OCI-LY1 (cell line): ENCODE measurements at regions not wholly inside any gene's neighbourhood (a gene's known extent, or its start where the extent isn't known, plus 50 kb on each side); places are given as distances from the start of the nearest gene placed in this dataset.

Experiments
- H2AFZ ChIP-seq: fragments of 200-600 bp; sonication (generic), shearing (Covaris generic); 2 replicates; pipeline ENCODE4 v1.6.0; 2014; ENCODE audit warnings: antibody characterized with exemption, mild to moderate bottlenecking, low read length
- H3F3A ChIP-seq: fragments of 200-600 bp; sonication (generic), shearing (Covaris generic); 2 replicates; pipeline ENCODE4 v1.6.0; 2014; ENCODE audit warnings: mild to moderate bottlenecking, antibody characterized with exemption, low read length, moderate library complexity; ENCODE audit not compliant: insufficient read depth
- H3K27ac ChIP-seq: fragments of 200-600 bp; sonication (generic); 2 replicates; pipeline ENCODE4 v1.5.1; 2014; ENCODE audit warnings: low read length, mixed run types, mild to moderate bottlenecking, low read depth; ENCODE audit not compliant: poor library complexity, severe bottlenecking
- H3K27me3 ChIP-seq: fragments of 200-600 bp; sonication (generic); 2 replicates; pipeline ENCODE4 v1.6.0; 2014; ENCODE audit warnings: antibody characterized with exemption, mild to moderate bottlenecking, low read length, moderate library complexity; ENCODE audit not compliant: insufficient read depth
- H3K36me3 ChIP-seq: fragments of 200-600 bp; sonication (generic); 2 replicates; pipeline ENCODE4 v1.6.1; 2014; ENCODE audit warnings: mild to moderate bottlenecking, antibody characterized with exemption, low read length, moderate library complexity, mixed read lengths; ENCODE audit not compliant: insufficient read depth
- H3K4me1 ChIP-seq: fragments of 200-600 bp; sonication (generic); 2 replicates; pipeline ENCODE4 v1.5.1; 2014; ENCODE audit warnings: mild to moderate bottlenecking, low read length, moderate library complexity; ENCODE audit not compliant: insufficient read depth, severe bottlenecking
- H3K4me2 ChIP-seq: fragments of 200-600 bp; sonication (generic), shearing (Covaris generic); 2 replicates; pipeline ENCODE4 v1.6.1; 2014; ENCODE audit warnings: low read length
- H3K4me3 ChIP-seq: fragments of 200-600 bp; sonication (generic); 2 replicates; pipeline ENCODE4 v1.5.1; 2014; ENCODE audit warnings: low read length, low read depth, mild to moderate bottlenecking, mixed read lengths; ENCODE audit not compliant: poor library complexity, severe bottlenecking
- H3K79me2 ChIP-seq: fragments of 200-600 bp; shearing (Covaris generic); 2 replicates; pipeline ENCODE4 v1.6.1; 2016; ENCODE audit warnings: mixed run types, low read length, mixed read lengths; ENCODE audit not compliant: insufficient read depth
- H3K9ac ChIP-seq: fragments of 200-600 bp; sonication (generic), shearing (Covaris generic); 2 replicates; pipeline ENCODE4 v1.6.1; 2014; ENCODE audit warnings: mild to moderate bottlenecking, low read length, mixed read lengths
- H3K9me2 ChIP-seq: fragments of 200-600 bp; sonication (generic), shearing (Covaris generic); 2 replicates; pipeline ENCODE4 v1.6.1; 2014; ENCODE audit warnings: low read depth, mild to moderate bottlenecking, low read length, mixed read lengths
- H3K9me3 ChIP-seq: fragments of 200-600 bp; shearing (Covaris generic); 2 replicates; pipeline ENCODE4 v1.6.1; 2014; ENCODE audit warnings: low read length, mixed read lengths
- H4K20me1 ChIP-seq: fragments of 200-600 bp; sonication (generic), shearing (Covaris generic); 2 replicates; pipeline ENCODE4 v1.6.0; 2016; ENCODE audit warnings: mild to moderate bottlenecking, low read length; ENCODE audit not compliant: insufficient read depth
- CTCF ChIP-seq: fragments of 200-600 bp; sonication (generic), shearing (Covaris generic); IDR thresholded peaks from 2 replicates; pipeline ENCODE4 v1.5.1; 2017; ENCODE audit warnings: mild to moderate bottlenecking, antibody characterized with exemption, low read length, moderate library complexity, mixed read lengths
- EZH2 ChIP-seq: fragments of 200-600 bp; sonication (generic), shearing (Covaris generic); IDR thresholded peaks from 2 replicates; pipeline ENCODE4 v1.8.0; 2017; ENCODE audit warnings: borderline replicate concordance, mixed run types, mild to moderate bottlenecking, antibody characterized with exemption, low read length, moderate library complexity, mixed read lengths

- Histone ChIP-seq H3K4me3 (no peak overlapping the region), H3K27ac (peak overlapping the region; percentile 22), H3K36me3 (no peaks in the 10 kb centered on the region), H4K20me1 (no peaks in the 10 kb centered on the region), H2AFZ (peak overlapping the region; percentile 80), H3K9ac (no peak overlapping the region), H3F3A (no peaks in the 10 kb centered on the region), H3K27me3 (no peaks in the 10 kb centered on the region), H3K9me3 (no peaks in the 10 kb centered on the region), H3K4me2 (no peak overlapping the region), H3K79me2 (no peaks in the 10 kb centered on the region), H3K9me2 (no peaks in the 10 kb centered on the region), H3K4me1 (peaks cover 49% of the 10 kb centered on the region)
- TF ChIP-seq EZH2 (no peak), CTCF (no peak)
These were observed 56.7 kb upstream of the SEMA3A start for GRCh38 chr7:84251277-84251781.

GRCh38 chr7:84250452-84250851 lies 55.9 kb upstream of the SEMA3A start:
- no peak overlapping the region for H3K9ac ChIP-seq
- no peaks in the 10 kb centered on the region for H3K9me2 ChIP-seq
- peaks cover 5% of the 10 kb centered on the region; the same call in 1 of the 2 replicates for H3K9me3 ChIP-seq
- no peak overlapping the region for H3K27ac ChIP-seq
- no peaks in the 10 kb centered on the region for H4K20me1 ChIP-seq
- H3K79me2 ChIP-seq: no peaks in the 10 kb centered on the region
- no peak overlapping the region for H3K4me2 ChIP-seq
- H3K4me1 ChIP-seq: peaks cover 45% of the 10 kb centered on the region
- no peaks in the 10 kb centered on the region for H3F3A ChIP-seq
- no peaks in the 10 kb centered on the region; the same call in 1 of the 2 replicates for H3K36me3 ChIP-seq
- TF ChIP-seq EZH2 (no peak), CTCF (no peak)
- H3K27me3 ChIP-seq: no peaks in the 10 kb centered on the region
- H2AFZ ChIP-seq: peak overlapping the region; percentile 22; the same call in 1 of the 2 replicates
- no peak overlapping the region for H3K4me3 ChIP-seq

- H3K4me1 ChIP-seq: peaks cover 45% of the 10 kb centered on the region
- no peaks in the 10 kb centered on the region for H3K9me2 ChIP-seq
- TF ChIP-seq CTCF (no peak), EZH2 (no peak)
- H3K9ac ChIP-seq: no peak overlapping the region
- H3K36me3 ChIP-seq: no peaks in the 10 kb centered on the region; the same call in 1 of the 2 replicates
- H3K4me3 ChIP-seq: no peak overlapping the region
- no peaks in the 10 kb centered on the region for H4K20me1 ChIP-seq
- H3K9me3 ChIP-seq: peaks cover 5% of the 10 kb centered on the region; the same call in 1 of the 2 replicates
- H3F3A ChIP-seq: no peaks in the 10 kb centered on the region
- no peaks in the 10 kb centered on the region for H3K79me2 ChIP-seq
- H3K27ac ChIP-seq: peak overlapping the region; percentile 82
- H3K4me2 ChIP-seq: no peak overlapping the region
- H2AFZ ChIP-seq: no peak overlapping the region
- H3K27me3 ChIP-seq: no peaks in the 10 kb centered on the region
These were observed 55.1 kb upstream of the SEMA3A start for GRCh38 chr7:84249656-84250055.
